CD14-positive monocyte (primary cell): ENCODE measurements at regions not wholly inside any gene's neighbourhood (a gene's known extent, or its start where the extent isn't known, plus 50 kb on each side); places are given as distances from the start of the nearest gene placed in this dataset.

Experiments
- DNase-seq, 3 donors: peaks; one replicate each; pipeline ENCODE4 v3.0.0-alpha.2; 2011 to 2022
- H2AFZ ChIP-seq: 2 replicates; pipeline ENCODE4 v1.6.0; 2012; ENCODE audit warnings: mild to moderate bottlenecking, low read depth, low read length, inconsistent platforms; ENCODE audit not compliant: insufficient read depth, poor library complexity, severe bottlenecking
- H3K27ac ChIP-seq, 2 donors: 1 replicate in 1 of 2; 2 replicates in 1 of 2; pipeline ENCODE4 v1.5.1; 2012 to 2013; ENCODE audit warnings: low read length in 2 of 2, control low read depth in 1 of 2, inconsistent platforms in 1 of 2, low read depth in 1 of 2, mild to moderate bottlenecking in 1 of 2
- H3K27me3 ChIP-seq, 2 donors: one replicate each; pipeline versions ENCODE4 v1.6.0 to v1.6.1; 2011 to 2013; ENCODE audit warnings: low read length in 2 of 2; ENCODE audit not compliant: control insufficient read depth in 2 of 2, insufficient read depth in 2 of 2
- H3K36me3 ChIP-seq, 2 donors: replicated peaks in 1 of 2; 1 replicate in 1 of 2; 2 replicates in 1 of 2; pipeline versions ENCODE4 v1.5.1 to v1.6.1; 2012 to 2013; ENCODE audit warnings: low read length in 2 of 2, control low read depth in 1 of 2, inconsistent platforms in 1 of 2, mild to moderate bottlenecking in 1 of 2; ENCODE audit not compliant: insufficient read depth in 2 of 2, control insufficient read depth in 1 of 2
- H3K4me1 ChIP-seq, 2 donors: 1 replicate in 1 of 2; 2 replicates in 1 of 2; pipeline versions ENCODE4 v1.5.1 to v1.6.1; 2012 to 2013; ENCODE audit warnings: low read length in 2 of 2, control low read depth in 1 of 2, inconsistent platforms in 1 of 2, mild to moderate bottlenecking in 1 of 2, moderate library complexity in 1 of 2; ENCODE audit not compliant: insufficient read depth in 2 of 2, control insufficient read depth in 1 of 2
- H3K4me2 ChIP-seq: replicated peaks from 2 replicates; pipeline ENCODE3; 2012; ENCODE audit warnings: low read length, moderate library complexity, mild to moderate bottlenecking; ENCODE audit not compliant: poor library complexity, severe bottlenecking; ENCODE audit errors: extremely low read depth
- H3K4me3 ChIP-seq, 3 experiments: fragments of 200-600 bp in 1 of 3; sonication (generic) in 1 of 3; replicated peaks in 1 of 3; 1 replicate in 2 of 3; 2 replicates in 1 of 3; pipeline ENCODE4 v1.5.1; 2011 to 2013; ENCODE audit warnings: low read length in 3 of 3, mild to moderate bottlenecking in 3 of 3, control low read depth in 2 of 3, low read depth in 2 of 3, inconsistent platforms in 1 of 3, moderate library complexity in 1 of 3
- H3K79me2 ChIP-seq: 2 replicates; pipeline ENCODE4 v1.6.0; 2012; ENCODE audit warnings: mild to moderate bottlenecking, control low read depth, inconsistent platforms, low read length, moderate library complexity; ENCODE audit not compliant: insufficient read depth
- H3K9ac ChIP-seq: 2 replicates; pipeline ENCODE4 v1.6.0; 2017; ENCODE audit warnings: low read length, mild to moderate bottlenecking; ENCODE audit not compliant: insufficient read depth, poor library complexity, severe bottlenecking
- H3K9me3 ChIP-seq, 2 donors: replicated peaks in 1 of 2; 1 replicate in 1 of 2; 2 replicates in 1 of 2; pipeline versions ENCODE4 v1.5.1 to v1.6.1; 2012 to 2013; ENCODE audit warnings: low read length in 2 of 2, control low read depth in 1 of 2; ENCODE audit not compliant: control insufficient read depth in 1 of 2, insufficient read depth in 1 of 2
- H4K20me1 ChIP-seq: 2 replicates; pipeline ENCODE4 v1.6.0; 2012; ENCODE audit warnings: mild to moderate bottlenecking, low read length, control low read depth, moderate library complexity; ENCODE audit not compliant: insufficient read depth
- H3K27ac Mint-ChIP-seq, 7 donors: one replicate each; pipeline ENCODE4 v1.8.0; 2020; ENCODE audit warnings: mild to moderate bottlenecking in 7 of 7, mixed read lengths in 7 of 7, moderate library complexity in 6 of 7, inconsistent platforms in 2 of 7
- H3K27me3 Mint-ChIP-seq, 3 donors: one replicate each; pipeline ENCODE4 v1.8.0; 2021 to 2022; ENCODE audit warnings: low read depth in 3 of 3, mild to moderate bottlenecking in 3 of 3, mixed read lengths in 3 of 3, moderate library complexity in 3 of 3, inconsistent platforms in 1 of 3
- H3K36me3 Mint-ChIP-seq, 2 donors: one replicate each; pipeline ENCODE4 v1.8.0; 2020; ENCODE audit warnings: mixed read lengths in 2 of 2, inconsistent platforms in 1 of 2, mild to moderate bottlenecking in 1 of 2
- H3K4me1 Mint-ChIP-seq: one replicate; pipeline ENCODE4 v1.8.0; 2020; ENCODE audit warnings: mild to moderate bottlenecking, mixed read lengths
- H3K4me3 Mint-ChIP-seq, 2 donors: one replicate each; pipeline ENCODE4 v1.8.0; 2020; ENCODE audit warnings: mild to moderate bottlenecking in 2 of 2, mixed read lengths in 2 of 2, moderate library complexity in 1 of 2
- H3K9me3 Mint-ChIP-seq, 7 donors: one replicate each; pipeline ENCODE4 v1.8.0; 2020 to 2022; ENCODE audit warnings: mixed read lengths in 7 of 7, mild to moderate bottlenecking in 6 of 7, moderate library complexity in 6 of 7, inconsistent platforms in 2 of 7
- WGBS: methylation state at CpG from one replicate; pipeline ENCODE4 v1.1.5; 2013; ENCODE audit warnings: missing lambda C conversion rate; ENCODE audit not compliant: insufficient coverage; 5-methylcytosine and 5-hydroxymethylcytosine counted together
- intact Hi-C, 2 donors: fragments of 100-400 bp; cut with micrococcal nuclease; formaldehyde crosslinking; loops; one replicate each; pipeline versions ENCODE4 v1.15.0 to v1.15.1; 2023
- TF ChIP-seq, protein P1 (sequence below): fragments of 200-600 bp; IDR thresholded peaks from one replicate; pipeline ENCODE4 v1.8.0; 2022; ENCODE audit warnings: antibody characterized with exemption, mild to moderate bottlenecking

DNA sequence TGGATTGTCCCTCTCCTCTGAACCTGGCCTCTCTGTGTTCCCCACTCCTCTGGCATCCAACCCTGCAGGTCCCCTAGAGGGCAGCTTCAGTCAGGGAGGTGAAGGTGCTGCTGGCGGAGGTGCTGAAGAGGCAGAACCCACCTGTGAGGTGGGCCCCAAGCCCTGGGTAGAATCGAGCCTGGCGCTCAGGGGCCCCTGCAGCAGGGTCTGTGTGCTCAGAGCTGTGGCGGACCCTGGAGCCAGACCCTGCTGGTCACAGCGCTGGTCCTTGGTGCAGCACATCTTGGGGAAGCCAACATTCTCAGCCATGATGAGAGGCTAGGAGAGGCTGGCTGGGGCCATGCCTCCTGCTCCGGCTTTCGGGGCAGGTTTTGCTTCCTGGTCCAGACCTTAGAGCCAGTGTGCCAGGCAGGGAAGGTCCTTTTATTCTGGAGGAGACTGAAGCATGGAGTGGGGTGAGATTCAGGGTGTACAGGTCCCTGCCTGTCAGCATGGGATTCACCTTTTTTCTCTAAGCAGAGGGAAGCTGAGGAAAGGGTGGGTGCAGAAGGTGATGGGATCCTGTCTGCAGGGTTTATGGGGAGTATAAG lies 54.7 kb upstream of the TAMM41 start:
- Histone ChIP-seq H3K4me1 (no peaks in the 10 kb centered on the region), H3K9me3 (no peaks in the 10 kb centered on the region), H3K27ac (no peak overlapping the region), H4K20me1 (no peaks in the 10 kb centered on the region), H3K9ac (no peak overlapping the region), H3K4me3 (no peak overlapping the region), H3K36me3 (no peaks in the 10 kb centered on the region), H3K4me2 (no peak overlapping the region), H2AFZ (no peak overlapping the region), H3K79me2 (no peaks in the 10 kb centered on the region), H3K27me3 (no peaks in the 10 kb centered on the region)
- peaks cover 3 to 7% (median 4%) of the 10 kb centered on the region in 3 donors for H3K27me3 Mint-ChIP-seq
- intact Hi-C loops: no loop called here
- no peaks in the 10 kb centered on the region for H3K36me3 Mint-ChIP-seq
- no peaks in the 10 kb centered on the region for H3K4me1 Mint-ChIP-seq
- WGBS: 92% methylated on average over 7 of the region's 7 CpGs
- H3K27ac Mint-ChIP-seq: no peak overlapping the region
- DNase-seq: no peak
- no peak overlapping the region for H3K4me3 Mint-ChIP-seq
- TF ChIP-seq, protein P1, sequence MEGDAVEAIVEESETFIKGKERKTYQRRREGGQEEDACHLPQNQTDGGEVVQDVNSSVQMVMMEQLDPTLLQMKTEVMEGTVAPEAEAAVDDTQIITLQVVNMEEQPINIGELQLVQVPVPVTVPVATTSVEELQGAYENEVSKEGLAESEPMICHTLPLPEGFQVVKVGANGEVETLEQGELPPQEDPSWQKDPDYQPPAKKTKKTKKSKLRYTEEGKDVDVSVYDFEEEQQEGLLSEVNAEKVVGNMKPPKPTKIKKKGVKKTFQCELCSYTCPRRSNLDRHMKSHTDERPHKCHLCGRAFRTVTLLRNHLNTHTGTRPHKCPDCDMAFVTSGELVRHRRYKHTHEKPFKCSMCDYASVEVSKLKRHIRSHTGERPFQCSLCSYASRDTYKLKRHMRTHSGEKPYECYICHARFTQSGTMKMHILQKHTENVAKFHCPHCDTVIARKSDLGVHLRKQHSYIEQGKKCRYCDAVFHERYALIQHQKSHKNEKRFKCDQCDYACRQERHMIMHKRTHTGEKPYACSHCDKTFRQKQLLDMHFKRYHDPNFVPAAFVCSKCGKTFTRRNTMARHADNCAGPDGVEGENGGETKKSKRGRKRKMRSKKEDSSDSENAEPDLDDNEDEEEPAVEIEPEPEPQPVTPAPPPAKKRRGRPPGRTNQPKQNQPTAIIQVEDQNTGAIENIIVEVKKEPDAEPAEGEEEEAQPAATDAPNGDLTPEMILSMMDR: no peak
- peaks cover 0 to 3% (median 0%) of the 10 kb centered on the region in 7 donors for H3K9me3 Mint-ChIP-seq

DNA sequence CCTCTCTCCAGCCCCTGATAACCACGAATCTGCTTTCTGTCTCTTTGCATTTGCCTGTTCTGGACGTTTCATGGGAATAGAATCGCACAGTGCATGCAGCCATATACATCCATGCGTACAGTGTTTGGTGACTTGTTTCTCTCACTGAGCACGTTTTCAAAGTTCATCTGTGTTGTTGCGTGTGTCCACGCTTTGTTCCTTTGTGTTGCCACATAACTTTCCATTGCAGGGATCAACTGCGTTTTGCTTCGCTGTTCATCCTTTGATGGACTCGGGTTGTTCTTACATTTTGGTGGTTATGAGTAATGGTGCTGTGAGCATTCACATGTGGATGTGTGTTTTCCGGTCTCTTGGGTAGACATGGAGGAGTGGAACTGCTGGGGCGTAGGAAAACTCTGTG lies 56.4 kb upstream of the TAMM41 start:
- Mint-ChIP-seq H3K36me3 (no peaks in the 10 kb centered on the region), H3K27ac (no peak overlapping the region), H3K9me3 (peaks cover 0 to 3% (median 0%) of the 10 kb centered on the region in 7 donors), H3K4me1 (no peaks in the 10 kb centered on the region), H3K27me3 (peaks cover under 1 to 7% (median 3%) of the 10 kb centered on the region in 3 donors), H3K4me3 (no peak overlapping the region)
- intact Hi-C loops: no loop called here
- H3K9ac ChIP-seq: no peak overlapping the region
- no peaks in the 10 kb centered on the region for H3K27me3 ChIP-seq
- no peaks in the 10 kb centered on the region for H3K9me3 ChIP-seq
- no peaks in the 10 kb centered on the region for H4K20me1 ChIP-seq
- H3K4me1 ChIP-seq: no peaks in the 10 kb centered on the region
- no peak overlapping the region for H3K27ac ChIP-seq
- no peaks in the 10 kb centered on the region for H3K36me3 ChIP-seq
- H2AFZ ChIP-seq: no peak overlapping the region
- WGBS: 85% methylated on average over 12 of the region's 12 CpGs
- TF ChIP-seq, protein P1: no peak
- DNase-seq: no peak
- no peak overlapping the region for H3K4me2 ChIP-seq
- H3K4me3 ChIP-seq: no peak overlapping the region
- H3K79me2 ChIP-seq: no peaks in the 10 kb centered on the region
